Mesenchymal stem cell (in vitro differentiated cells and primary cell): ENCODE measurements at regions not wholly inside any gene's neighbourhood (a gene's known extent, or its start where the extent isn't known, plus 50 kb on each side); places are given as distances from the start of the nearest gene placed in this dataset.

Experiments used
- DNase-seq: peaks from one replicate; pipeline ENCODE4 v3.0.0-alpha.2; 2013
- H2AFZ ChIP-seq: one replicate; pipeline ENCODE4 v1.6.1; 2013; ENCODE audit warnings: low read depth, mild to moderate bottlenecking, control low read depth, inconsistent platforms, low read length, moderate library complexity
- H2AK5ac ChIP-seq: 2 replicates; pipeline ENCODE4 v1.6.1; 2013; ENCODE audit warnings: low read length, moderate library complexity, mild to moderate bottlenecking, inconsistent platforms; ENCODE audit not compliant: severe bottlenecking
- H2BK120ac ChIP-seq: one replicate; pipeline ENCODE4 v1.6.1; 2013; ENCODE audit warnings: low read depth, mild to moderate bottlenecking, inconsistent platforms, low read length, moderate library complexity
- H2BK12ac ChIP-seq, 2 experiments: one replicate each; pipeline ENCODE4 v1.6.1; 2013; ENCODE audit warnings: inconsistent platforms in 2 of 2, low read length in 2 of 2, mild to moderate bottlenecking in 2 of 2, moderate library complexity in 2 of 2, control low read depth in 1 of 2
- H2BK15ac ChIP-seq: one replicate; pipeline ENCODE4 v1.6.1; 2013; ENCODE audit warnings: mild to moderate bottlenecking, low read depth, inconsistent platforms; ENCODE audit not compliant: poor library complexity, severe bottlenecking
- H2BK5ac ChIP-seq: 2 replicates; pipeline ENCODE4 v1.6.1; 2013; ENCODE audit warnings: low read depth, mild to moderate bottlenecking, low read length, control low read depth, inconsistent platforms; ENCODE audit not compliant: poor library complexity, severe bottlenecking
- H3K14ac ChIP-seq, 2 experiments: one replicate each; pipeline ENCODE4 v1.6.1; 2013; ENCODE audit warnings: inconsistent platforms in 2 of 2, low read length in 2 of 2, control low read depth in 1 of 2, mild to moderate bottlenecking in 1 of 2, moderate library complexity in 1 of 2
- H3K18ac ChIP-seq, 2 experiments: one replicate each; pipeline ENCODE4 v1.6.1; 2013; ENCODE audit warnings: inconsistent platforms in 2 of 2, low read length in 2 of 2, control low read depth in 1 of 2, low read depth in 1 of 2, mild to moderate bottlenecking in 1 of 2
- H3K23ac ChIP-seq, 2 experiments: one replicate each; pipeline ENCODE4 v1.6.1; 2013; ENCODE audit warnings: inconsistent platforms in 2 of 2, low read length in 2 of 2, mild to moderate bottlenecking in 2 of 2, moderate library complexity in 2 of 2, control low read depth in 1 of 2
- H3K27ac ChIP-seq: 2 replicates; pipeline ENCODE4 v1.5.1; 2013; ENCODE audit warnings: mild to moderate bottlenecking, moderate library complexity, low read length, control low read depth, inconsistent platforms; ENCODE audit not compliant: poor library complexity, severe bottlenecking
- H3K27me3 ChIP-seq, 2 experiments: 2 replicates each; pipeline versions ENCODE4 v1.6.1 to v1.7.0; 2013; ENCODE audit warnings: low read length in 2 of 2, mild to moderate bottlenecking in 2 of 2, moderate library complexity in 2 of 2, control low read depth in 1 of 2, inconsistent platforms in 1 of 2; ENCODE audit not compliant: control insufficient read depth in 1 of 2, insufficient read depth in 1 of 2
- H3K36me3 ChIP-seq, 2 experiments: 2 replicates each; pipeline versions ENCODE4 v1.6.1 to v1.7.0; 2013; ENCODE audit warnings: low read length in 2 of 2, control low read depth in 1 of 2, inconsistent platforms in 1 of 2, low read depth in 1 of 2, mild to moderate bottlenecking in 1 of 2; ENCODE audit not compliant: insufficient read depth in 2 of 2, control insufficient read depth in 1 of 2
- H3K4ac ChIP-seq, 2 experiments: one replicate each; pipeline ENCODE4 v1.6.1; 2013; ENCODE audit warnings: inconsistent platforms in 2 of 2, low read length in 2 of 2, mild to moderate bottlenecking in 2 of 2, moderate library complexity in 2 of 2, control low read depth in 1 of 2, low read depth in 1 of 2
- H3K4me1 ChIP-seq: 2 replicates; pipeline ENCODE4 v1.6.1; 2013; ENCODE audit warnings: low read depth, low read length, control low read depth; ENCODE audit not compliant: control insufficient read depth, insufficient read depth
- H3K4me2 ChIP-seq: 2 replicates; pipeline ENCODE4 v1.6.1; 2013; ENCODE audit warnings: low read length, mild to moderate bottlenecking, inconsistent platforms; ENCODE audit not compliant: poor library complexity, severe bottlenecking
- H3K4me3 ChIP-seq, 2 experiments: 2 replicates each; pipeline versions ENCODE4 v1.5.1 to v1.7.0; 2013; ENCODE audit warnings: low read length in 2 of 2, mild to moderate bottlenecking in 2 of 2, control low read depth in 1 of 2, low read depth in 1 of 2; ENCODE audit not compliant: insufficient read depth in 1 of 2
- H3K79me1 ChIP-seq: replicated peaks from 2 replicates; pipeline ENCODE4 v1.6.1; 2013; ENCODE audit warnings: mild to moderate bottlenecking, control low read depth, low read length, inconsistent platforms; ENCODE audit not compliant: poor library complexity, severe bottlenecking
- H3K9ac ChIP-seq: 2 replicates; pipeline ENCODE4 v1.7.0; 2013; ENCODE audit warnings: mild to moderate bottlenecking, low read length, moderate library complexity
- H3K9me3 ChIP-seq: 2 replicates; pipeline ENCODE4 v1.7.0; 2013; ENCODE audit warnings: mild to moderate bottlenecking, low read length; ENCODE audit not compliant: control insufficient read depth
- H4K8ac ChIP-seq: one replicate; pipeline ENCODE4 v1.6.1; 2013; ENCODE audit warnings: inconsistent platforms, mild to moderate bottlenecking, low read length, moderate library complexity
- H4K91ac ChIP-seq: one replicate; pipeline ENCODE4 v1.6.1; 2013; ENCODE audit warnings: mild to moderate bottlenecking, low read length, inconsistent platforms
- WGBS: methylation state at CpG from one replicate; pipeline ENCODE4 v1.1.7; 2013; ENCODE audit warnings: mixed read lengths; 5-methylcytosine and 5-hydroxymethylcytosine counted together

GRCh38 chr4:120144041-120144440 is 77.4 kb upstream of the MAD2L1 start:
- H3K79me1 ChIP-seq = no peaks in the 10 kb centered on the region
- no peak overlapping the region for H3K23ac ChIP-seq
- no peak overlapping the region for H3K27ac ChIP-seq
- H2BK120ac ChIP-seq = no peak overlapping the region
- no peak overlapping the region for H4K8ac ChIP-seq
- no peak overlapping the region for H3K4me2 ChIP-seq
- no peak overlapping the region for H3K4me3 ChIP-seq
- no peaks in the 10 kb centered on the region for H3K4me1 ChIP-seq
- no peak overlapping the region for H2AFZ ChIP-seq
- no peak overlapping the region for H3K18ac ChIP-seq
- H2BK5ac ChIP-seq = no peak overlapping the region
- H2BK15ac ChIP-seq = no peak overlapping the region
- no peak overlapping the region for H3K4ac ChIP-seq
- no peaks in the 10 kb centered on the region for H3K27me3 ChIP-seq
- 90% methylated on average over 5 of the region's 5 CpGs for whole genome bisulfite sequencing
- no peaks in the 10 kb centered on the region for H3K9me3 ChIP-seq
- no peak overlapping the region for H3K9ac ChIP-seq
- no peak overlapping the region for H4K91ac ChIP-seq
- H2AK5ac ChIP-seq = no peak overlapping the region
- no peaks in the 10 kb centered on the region for H3K36me3 ChIP-seq
- no peak overlapping the region for H2BK12ac ChIP-seq
- H3K14ac ChIP-seq = no peak overlapping the region
- DNase-seq = no peak

GRCh38 chr4:120139392-120139791 is 72.7 kb upstream of the MAD2L1 start:
- no peaks in the 10 kb centered on the region for H3K4me1 ChIP-seq
- no peak overlapping the region for H4K91ac ChIP-seq
- H3K4me3 ChIP-seq = no peak overlapping the region
- no peak overlapping the region for H3K18ac ChIP-seq
- H3K36me3 ChIP-seq = no peaks in the 10 kb centered on the region
- H3K27ac ChIP-seq = no peak overlapping the region
- no peak overlapping the region for H2BK120ac ChIP-seq
- H3K23ac ChIP-seq = no peak overlapping the region
- H3K9ac ChIP-seq = no peak overlapping the region
- no peak overlapping the region for H2BK5ac ChIP-seq
- no peak overlapping the region for H3K4ac ChIP-seq
- H3K14ac ChIP-seq = no peak overlapping the region
- H2AFZ ChIP-seq = no peak overlapping the region
- no peaks in the 10 kb centered on the region for H3K27me3 ChIP-seq
- peak overlapping the region in 1 of 2 experiments; percentile 54 for H2BK12ac ChIP-seq
- H3K79me1 ChIP-seq = no peaks in the 10 kb centered on the region
- H3K4me2 ChIP-seq = no peak overlapping the region
- peak; percentile 14 for DNase-seq
- H2AK5ac ChIP-seq = no peak overlapping the region
- no peak overlapping the region for H2BK15ac ChIP-seq
- no peaks in the 10 kb centered on the region for H3K9me3 ChIP-seq
- no peak overlapping the region for H4K8ac ChIP-seq

- no peak overlapping the region for H2BK5ac ChIP-seq
- H2BK12ac ChIP-seq = no peak overlapping the region
These were observed 66.3 kb upstream of the MAD2L1 start for GRCh38 chr4:120132935-120133334.

GRCh38 chr4:120130786-120131185 is 64.1 kb upstream of the MAD2L1 start:
- 94% methylated on average over 2 of the region's 2 CpGs for WGBS
- Histone ChIP-seq H3K18ac (no peak overlapping the region), H3K9ac (no peak overlapping the region), H3K36me3 (no peaks in the 10 kb centered on the region), H4K8ac (no peak overlapping the region), H2AK5ac (no peak overlapping the region), H2BK15ac (no peak overlapping the region), H3K14ac (no peak overlapping the region), H3K23ac (peak overlapping the region in 1 of 2 experiments; percentile 69), H3K4me3 (no peak overlapping the region), H3K9me3 (peaks cover 3% of the 10 kb centered on the region), H3K27me3 (no peaks in the 10 kb centered on the region), H3K4me2 (no peak overlapping the region), H2BK120ac (no peak overlapping the region), H3K79me1 (no peaks in the 10 kb centered on the region), H2AFZ (no peak overlapping the region), H2BK5ac (no peak overlapping the region), H3K4me1 (no peaks in the 10 kb centered on the region), H4K91ac (no peak overlapping the region), H3K27ac (no peak overlapping the region), H3K4ac (no peak overlapping the region), H2BK12ac (no peak overlapping the region)
- DNase-seq = no peak

More at GRCh38 chr4:120132935-120133334, 66.3 kb upstream of the MAD2L1 start:
- Histone ChIP-seq H2AK5ac (no peak overlapping the region), H4K8ac (no peak overlapping the region), H3K36me3 (no peaks in the 10 kb centered on the region), H2AFZ (no peak overlapping the region), H3K27me3 (no peaks in the 10 kb centered on the region), H3K4ac (no peak overlapping the region), H3K9me3 (peaks cover 3% of the 10 kb centered on the region), H3K23ac (no peak overlapping the region), H3K14ac (no peak overlapping the region), H3K27ac (no peak overlapping the region), H3K79me1 (no peaks in the 10 kb centered on the region), H4K91ac (no peak overlapping the region), H3K4me3 (no peak overlapping the region), H2BK15ac (no peak overlapping the region), H3K18ac (no peak overlapping the region), H2BK120ac (no peak overlapping the region), H3K4me2 (no peak overlapping the region), H3K9ac (no peak overlapping the region), H3K4me1 (no peaks in the 10 kb centered on the region)
- peak; percentile 63 for DNase-seq
- no CpG with 5 or more reads among the region's 2 CpGs for WGBS
